CD14-positive monocyte (primary cell): ENCODE measurements at regions not wholly inside any gene's neighbourhood (a gene's known extent, or its start where the extent isn't known, plus 50 kb on each side); places are given as distances from the start of the nearest gene placed in this dataset.
"Not testable (repeated sequence)": the region's sequence is repeated elsewhere in the genome, so short reads cannot be mapped to it uniquely, and the experiment has no call there.

Experiments
- DNase-seq, 3 donors: peaks; one replicate each; pipeline ENCODE4 v3.0.0-alpha.2; 2011 to 2022
- H2AFZ ChIP-seq: 2 replicates; pipeline ENCODE4 v1.6.0; 2012; ENCODE audit warnings: mild to moderate bottlenecking, low read depth, low read length, inconsistent platforms; ENCODE audit not compliant: insufficient read depth, poor library complexity, severe bottlenecking
- H3K27ac ChIP-seq, 2 donors: 1 replicate in 1 of 2; 2 replicates in 1 of 2; pipeline ENCODE4 v1.5.1; 2012 to 2013; ENCODE audit warnings: low read length in 2 of 2, control low read depth in 1 of 2, inconsistent platforms in 1 of 2, low read depth in 1 of 2, mild to moderate bottlenecking in 1 of 2
- H3K27me3 ChIP-seq, 2 donors: one replicate each; pipeline versions ENCODE4 v1.6.0 to v1.6.1; 2011 to 2013; ENCODE audit warnings: low read length in 2 of 2; ENCODE audit not compliant: control insufficient read depth in 2 of 2, insufficient read depth in 2 of 2
- H3K36me3 ChIP-seq, 2 donors: replicated peaks in 1 of 2; 1 replicate in 1 of 2; 2 replicates in 1 of 2; pipeline versions ENCODE4 v1.5.1 to v1.6.1; 2012 to 2013; ENCODE audit warnings: low read length in 2 of 2, control low read depth in 1 of 2, inconsistent platforms in 1 of 2, mild to moderate bottlenecking in 1 of 2; ENCODE audit not compliant: insufficient read depth in 2 of 2, control insufficient read depth in 1 of 2
- H3K4me1 ChIP-seq, 2 donors: 1 replicate in 1 of 2; 2 replicates in 1 of 2; pipeline versions ENCODE4 v1.5.1 to v1.6.1; 2012 to 2013; ENCODE audit warnings: low read length in 2 of 2, control low read depth in 1 of 2, inconsistent platforms in 1 of 2, mild to moderate bottlenecking in 1 of 2, moderate library complexity in 1 of 2; ENCODE audit not compliant: insufficient read depth in 2 of 2, control insufficient read depth in 1 of 2
- H3K4me2 ChIP-seq: replicated peaks from 2 replicates; pipeline ENCODE3; 2012; ENCODE audit warnings: low read length, moderate library complexity, mild to moderate bottlenecking; ENCODE audit not compliant: poor library complexity, severe bottlenecking; ENCODE audit errors: extremely low read depth
- H3K4me3 ChIP-seq, 3 experiments: fragments of 200-600 bp in 1 of 3; sonication (generic) in 1 of 3; replicated peaks in 1 of 3; 1 replicate in 2 of 3; 2 replicates in 1 of 3; pipeline ENCODE4 v1.5.1; 2011 to 2013; ENCODE audit warnings: low read length in 3 of 3, mild to moderate bottlenecking in 3 of 3, control low read depth in 2 of 3, low read depth in 2 of 3, inconsistent platforms in 1 of 3, moderate library complexity in 1 of 3
- H3K79me2 ChIP-seq: 2 replicates; pipeline ENCODE4 v1.6.0; 2012; ENCODE audit warnings: mild to moderate bottlenecking, control low read depth, inconsistent platforms, low read length, moderate library complexity; ENCODE audit not compliant: insufficient read depth
- H3K9ac ChIP-seq: 2 replicates; pipeline ENCODE4 v1.6.0; 2017; ENCODE audit warnings: low read length, mild to moderate bottlenecking; ENCODE audit not compliant: insufficient read depth, poor library complexity, severe bottlenecking
- H3K9me3 ChIP-seq, 2 donors: replicated peaks in 1 of 2; 1 replicate in 1 of 2; 2 replicates in 1 of 2; pipeline versions ENCODE4 v1.5.1 to v1.6.1; 2012 to 2013; ENCODE audit warnings: low read length in 2 of 2, control low read depth in 1 of 2; ENCODE audit not compliant: control insufficient read depth in 1 of 2, insufficient read depth in 1 of 2
- H4K20me1 ChIP-seq: 2 replicates; pipeline ENCODE4 v1.6.0; 2012; ENCODE audit warnings: mild to moderate bottlenecking, low read length, control low read depth, moderate library complexity; ENCODE audit not compliant: insufficient read depth
- H3K27ac Mint-ChIP-seq, 7 donors: one replicate each; pipeline ENCODE4 v1.8.0; 2020; ENCODE audit warnings: mild to moderate bottlenecking in 7 of 7, mixed read lengths in 7 of 7, moderate library complexity in 6 of 7, inconsistent platforms in 2 of 7
- H3K27me3 Mint-ChIP-seq, 3 donors: one replicate each; pipeline ENCODE4 v1.8.0; 2021 to 2022; ENCODE audit warnings: low read depth in 3 of 3, mild to moderate bottlenecking in 3 of 3, mixed read lengths in 3 of 3, moderate library complexity in 3 of 3, inconsistent platforms in 1 of 3
- H3K36me3 Mint-ChIP-seq, 2 donors: one replicate each; pipeline ENCODE4 v1.8.0; 2020; ENCODE audit warnings: mixed read lengths in 2 of 2, inconsistent platforms in 1 of 2, mild to moderate bottlenecking in 1 of 2
- H3K4me1 Mint-ChIP-seq: one replicate; pipeline ENCODE4 v1.8.0; 2020; ENCODE audit warnings: mild to moderate bottlenecking, mixed read lengths
- H3K4me3 Mint-ChIP-seq, 2 donors: one replicate each; pipeline ENCODE4 v1.8.0; 2020; ENCODE audit warnings: mild to moderate bottlenecking in 2 of 2, mixed read lengths in 2 of 2, moderate library complexity in 1 of 2
- H3K9me3 Mint-ChIP-seq, 7 donors: one replicate each; pipeline ENCODE4 v1.8.0; 2020 to 2022; ENCODE audit warnings: mixed read lengths in 7 of 7, mild to moderate bottlenecking in 6 of 7, moderate library complexity in 6 of 7, inconsistent platforms in 2 of 7
- CTCF ChIP-seq: fragments of 200-600 bp; IDR thresholded peaks from one replicate; pipeline ENCODE4 v1.8.0; 2022; ENCODE audit warnings: antibody characterized with exemption, mild to moderate bottlenecking
- WGBS: methylation state at CpG from one replicate; pipeline ENCODE4 v1.1.5; 2013; ENCODE audit warnings: missing lambda C conversion rate; ENCODE audit not compliant: insufficient coverage; 5-methylcytosine and 5-hydroxymethylcytosine counted together
- intact Hi-C, 2 donors: fragments of 100-400 bp; cut with micrococcal nuclease; formaldehyde crosslinking; loops; one replicate each; pipeline versions ENCODE4 v1.15.0 to v1.15.1; 2023

GRCh38 chrY:7325531-7325930 is 414.0 kb upstream of the AMELY start:
- no peaks in the 10 kb centered on the region for H3K9me3 ChIP-seq
- intact Hi-C loops, result no loop called here
- Mint-ChIP-seq H3K9me3 (no peaks in the 10 kb centered on the region), H3K36me3 (peaks cover 0 to 36% of the 10 kb centered on the region in 2 donors), H3K4me1 (no peaks in the 10 kb centered on the region), H3K4me3 (no peak overlapping the region), H3K27ac (peak overlapping the region in 1 of 7 donors; percentile 37), H3K27me3 (peaks cover 0 to 2% (median 0%) of the 10 kb centered on the region in 3 donors)
- no peaks in the 10 kb centered on the region for H4K20me1 ChIP-seq
- H3K4me1 ChIP-seq, result no peaks in the 10 kb centered on the region
- DNase-seq, result no peak
- no peak overlapping the region for H3K27ac ChIP-seq
- H3K9ac ChIP-seq, result no peak overlapping the region
- WGBS, result 100% methylated on average over 8 of the region's 13 CpGs
- H3K27me3 ChIP-seq, result no peaks in the 10 kb centered on the region
- no peak overlapping the region for H3K4me3 ChIP-seq
- H2AFZ ChIP-seq, result no peak overlapping the region
- no peaks in the 10 kb centered on the region for H3K79me2 ChIP-seq
- TF ChIP-seq CTCF, result no peak
- H3K4me2 ChIP-seq, result no peak overlapping the region
- H3K36me3 ChIP-seq, result peaks cover 0 to 22% of the 10 kb centered on the region in 2 donors

- Mint-ChIP-seq H3K4me1 (peaks cover 25% of the 10 kb centered on the region), H3K27me3 (no peaks in the 10 kb centered on the region), H3K36me3 (peaks cover 0 to 28% of the 10 kb centered on the region in 2 donors), H3K9me3 (no peaks in the 10 kb centered on the region), H3K4me3 (no peak overlapping the region), H3K27ac (no peak overlapping the region)
- H3K27me3 ChIP-seq, result no peaks in the 10 kb centered on the region
- WGBS, result no CpG with 5 or more reads among the region's 5 CpGs
- H3K36me3 ChIP-seq, result peaks cover 0 to 16% of the 10 kb centered on the region in 2 donors
- no peak overlapping the region for H3K9ac ChIP-seq
- H3K4me3 ChIP-seq, result no peak overlapping the region
- no peaks in the 10 kb centered on the region for H3K9me3 ChIP-seq
- no peaks in the 10 kb centered on the region for H3K79me2 ChIP-seq
- H3K27ac ChIP-seq, result no peak overlapping the region
- no peak overlapping the region for H2AFZ ChIP-seq
- H3K4me2 ChIP-seq, result no peak overlapping the region
- intact Hi-C loops, result no loop called here
- no peaks in the 10 kb centered on the region for H4K20me1 ChIP-seq
- TF ChIP-seq CTCF, result no peak
- no peak for DNase-seq
- peaks cover 0 to 14% of the 10 kb centered on the region in 2 donors for H3K4me1 ChIP-seq
These were observed 409.2 kb upstream of the AMELY start for GRCh38 chrY:7320751-7321150.

GRCh38 chrY:7320171-7320570 is 408.6 kb upstream of the AMELY start:
- H3K27me3 ChIP-seq, DNase-seq, H4K20me1 ChIP-seq, H3K9ac ChIP-seq, H2AFZ ChIP-seq, H3K9me3 Mint-ChIP-seq, H3K4me3 Mint-ChIP-seq, H3K27ac ChIP-seq, H3K4me3 ChIP-seq, H3K27me3 Mint-ChIP-seq, intact Hi-C loops, H3K4me2 ChIP-seq, H3K9me3 ChIP-seq, H3K79me2 ChIP-seq: not testable (repeated sequence)
- H3K4me1 Mint-ChIP-seq, result peaks cover 25% of the 10 kb centered on the region
- WGBS, result no CpG with 5 or more reads among the region's 4 CpGs
- H3K27ac Mint-ChIP-seq, result peak overlapping the region in 1 of 7 donors; percentile 22
- H3K4me1 ChIP-seq, result peaks cover 0 to 14% of the 10 kb centered on the region in 2 donors
- H3K36me3 ChIP-seq, result peaks cover 0 to 12% of the 10 kb centered on the region in 2 donors
- peaks cover 0 to 28% of the 10 kb centered on the region in 2 donors for H3K36me3 Mint-ChIP-seq
